Natural killer cell (primary cell): ENCODE measurements at regions not wholly inside any gene's neighbourhood (a gene's known extent, or its start where the extent isn't known, plus 50 kb on each side); places are given as distances from the start of the nearest gene placed in this dataset.

Source experiments
- ATAC-seq, 3 donors: fragments of 150-1000 bp in 2 of 3; fragments of 200-7000 bp in 1 of 3; cut with Tn5 transposase; 1 replicate in 1 of 3; 2 replicates in 2 of 3; pipeline ENCODE4 v1.10.0; 2021; ENCODE audit warnings: mild to moderate bottlenecking in 2 of 3, moderate library complexity in 2 of 3
- DNase-seq, 2 donors: peaks; one replicate each; pipeline versions ENCODE4 v3.0.0 to v3.0.0-alpha.2; 2013 to 2021; ENCODE audit warnings: mixed read lengths in 1 of 2
- H3K27ac ChIP-seq: one replicate; pipeline ENCODE4 v1.5.1; 2013; ENCODE audit warnings: mild to moderate bottlenecking, low read length
- H3K27me3 ChIP-seq: one replicate; pipeline ENCODE4 v1.6.1; 2013; ENCODE audit warnings: low read length; ENCODE audit not compliant: control insufficient read depth, insufficient read depth
- H3K36me3 ChIP-seq: one replicate; pipeline ENCODE4 v1.6.1; 2013; ENCODE audit warnings: low read length; ENCODE audit not compliant: control insufficient read depth, insufficient read depth
- H3K4me1 ChIP-seq: one replicate; pipeline ENCODE4 v1.6.1; 2013; ENCODE audit warnings: low read length; ENCODE audit not compliant: control insufficient read depth, insufficient read depth
- H3K4me3 ChIP-seq: one replicate; pipeline ENCODE4 v1.5.1; 2013; ENCODE audit warnings: low read length
- H3K9me3 ChIP-seq: one replicate; pipeline ENCODE4 v1.6.1; 2013; ENCODE audit warnings: low read length; ENCODE audit not compliant: control insufficient read depth, insufficient read depth
- H3K27ac Mint-ChIP-seq, 2 donors: one replicate each; pipeline ENCODE4 v1.8.0; 2022; ENCODE audit warnings: mild to moderate bottlenecking in 2 of 2, mixed read lengths in 2 of 2, moderate library complexity in 1 of 2
- H3K27me3 Mint-ChIP-seq, 2 donors: one replicate each; pipeline ENCODE4 v1.8.0; 2022; ENCODE audit warnings: low read depth in 2 of 2, mixed read lengths in 2 of 2
- H3K36me3 Mint-ChIP-seq: one replicate; pipeline ENCODE4 v1.8.0; 2022; ENCODE audit warnings: mixed read lengths
- H3K4me1 Mint-ChIP-seq, 2 donors: one replicate each; pipeline ENCODE4 v1.8.0; 2022; ENCODE audit warnings: mixed read lengths in 2 of 2
- H3K4me3 Mint-ChIP-seq: one replicate; pipeline ENCODE4 v1.8.0; 2022; ENCODE audit warnings: mild to moderate bottlenecking, moderate library complexity, mixed read lengths
- H3K9me3 Mint-ChIP-seq, 2 donors: one replicate each; pipeline ENCODE4 v1.8.0; 2022; ENCODE audit warnings: mixed read lengths in 2 of 2
- WGBS: methylation state at CpG from one replicate; pipeline ENCODE4 v1.1.7; 2013; ENCODE audit warnings: missing lambda C conversion rate; ENCODE audit not compliant: insufficient coverage; 5-methylcytosine and 5-hydroxymethylcytosine counted together
- intact Hi-C: fragments of 100-400 bp; cut with micrococcal nuclease; formaldehyde crosslinking; loops from one replicate; pipeline ENCODE4 v1.14.2; 2022
- TF ChIP-seq, protein P1 (sequence below): fragments of 200-600 bp; IDR thresholded peaks from one replicate; pipeline ENCODE4 v1.8.0; 2022; ENCODE audit warnings: antibody characterized with exemption

DNA sequence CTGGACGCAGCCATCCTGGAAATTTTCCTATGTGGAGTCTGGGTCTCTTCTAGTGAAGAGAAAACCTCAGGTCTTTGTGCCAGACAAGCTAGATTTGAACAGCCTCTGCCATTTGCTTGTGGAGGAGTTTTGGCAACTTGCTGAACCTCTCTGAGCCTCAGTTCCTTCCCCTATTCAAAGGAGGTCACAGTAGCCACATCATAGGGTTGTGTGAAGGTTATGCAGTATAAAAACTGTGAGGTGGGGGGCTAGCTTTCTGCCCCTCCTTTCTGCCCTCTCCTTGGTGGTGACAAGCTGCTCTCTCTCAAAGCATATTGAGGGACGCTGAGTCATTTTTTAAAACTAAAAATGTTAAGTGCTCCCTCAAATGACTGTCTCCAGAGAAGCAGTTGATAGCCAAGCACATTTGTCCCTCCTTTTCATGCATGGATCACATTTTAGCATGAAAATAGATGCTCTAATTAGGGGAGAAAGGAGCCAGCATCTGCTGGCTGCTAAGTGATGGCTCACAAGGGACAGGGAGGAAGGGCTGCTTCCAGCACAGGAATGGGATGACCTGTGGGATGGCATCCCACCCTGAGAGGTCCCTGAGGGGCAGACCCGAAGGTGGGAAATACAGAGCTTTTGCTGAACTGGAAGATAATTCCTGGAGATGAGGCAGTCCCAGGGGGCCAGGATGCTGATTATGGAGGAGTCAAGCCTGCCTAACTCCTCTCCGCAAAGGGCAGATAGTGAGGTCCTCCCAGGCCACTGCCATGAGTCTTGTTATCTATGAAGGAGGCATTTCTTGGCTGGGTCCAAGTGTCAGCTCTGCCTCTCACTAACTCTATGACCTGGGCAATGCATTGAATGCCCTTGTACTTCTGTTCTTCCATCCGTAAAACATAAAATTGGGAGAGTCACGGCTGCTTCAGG lies 218.8 kb downstream of the RAB11FIP4 start:
- Mint-ChIP-seq H3K27me3 (peaks cover 0 to 3% of the 10 kb centered on the region in 2 donors), H3K9me3 (no peaks in the 10 kb centered on the region), H3K36me3 (no peaks in the 10 kb centered on the region), H3K4me3 (no peak overlapping the region), H3K27ac (no peak overlapping the region), H3K4me1 (no peaks in the 10 kb centered on the region)
- intact Hi-C loops = no loop called here
- TF ChIP-seq, protein P1, sequence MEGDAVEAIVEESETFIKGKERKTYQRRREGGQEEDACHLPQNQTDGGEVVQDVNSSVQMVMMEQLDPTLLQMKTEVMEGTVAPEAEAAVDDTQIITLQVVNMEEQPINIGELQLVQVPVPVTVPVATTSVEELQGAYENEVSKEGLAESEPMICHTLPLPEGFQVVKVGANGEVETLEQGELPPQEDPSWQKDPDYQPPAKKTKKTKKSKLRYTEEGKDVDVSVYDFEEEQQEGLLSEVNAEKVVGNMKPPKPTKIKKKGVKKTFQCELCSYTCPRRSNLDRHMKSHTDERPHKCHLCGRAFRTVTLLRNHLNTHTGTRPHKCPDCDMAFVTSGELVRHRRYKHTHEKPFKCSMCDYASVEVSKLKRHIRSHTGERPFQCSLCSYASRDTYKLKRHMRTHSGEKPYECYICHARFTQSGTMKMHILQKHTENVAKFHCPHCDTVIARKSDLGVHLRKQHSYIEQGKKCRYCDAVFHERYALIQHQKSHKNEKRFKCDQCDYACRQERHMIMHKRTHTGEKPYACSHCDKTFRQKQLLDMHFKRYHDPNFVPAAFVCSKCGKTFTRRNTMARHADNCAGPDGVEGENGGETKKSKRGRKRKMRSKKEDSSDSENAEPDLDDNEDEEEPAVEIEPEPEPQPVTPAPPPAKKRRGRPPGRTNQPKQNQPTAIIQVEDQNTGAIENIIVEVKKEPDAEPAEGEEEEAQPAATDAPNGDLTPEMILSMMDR = no peak
- ATAC-seq (no peak), DNase-seq (no peak)
- H3K36me3 ChIP-seq = no peaks in the 10 kb centered on the region
- 76% methylated on average over 6 of the region's 6 CpGs for WGBS
- H3K27me3 ChIP-seq = no peaks in the 10 kb centered on the region
- H3K4me1 ChIP-seq = no peaks in the 10 kb centered on the region
- no peak overlapping the region for H3K27ac ChIP-seq
- H3K4me3 ChIP-seq = no peak overlapping the region
- no peaks in the 10 kb centered on the region for H3K9me3 ChIP-seq

DNA sequence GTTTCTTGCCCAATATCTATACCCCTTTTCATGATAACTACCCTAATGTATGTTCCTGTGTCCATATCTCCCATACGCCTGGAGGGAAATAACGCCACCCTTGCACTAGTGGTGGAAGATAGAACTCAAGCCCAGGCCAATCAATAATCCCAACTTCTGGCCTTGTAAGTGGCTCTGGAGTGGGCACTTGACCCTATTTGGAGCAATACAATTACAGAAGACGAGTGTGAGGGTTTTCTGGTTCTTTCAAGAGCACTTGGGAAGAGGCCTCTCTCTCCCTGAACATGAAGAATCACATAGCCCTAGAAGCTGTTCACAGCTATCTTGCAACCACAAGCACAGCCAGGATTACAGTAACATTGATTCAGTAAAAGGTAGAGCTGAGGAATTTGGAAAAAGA lies 217.9 kb downstream of the RAB11FIP4 start:
- H3K36me3 ChIP-seq = no peaks in the 10 kb centered on the region
- Mint-ChIP-seq H3K9me3 (no peaks in the 10 kb centered on the region), H3K4me1 (no peaks in the 10 kb centered on the region), H3K4me3 (no peak overlapping the region), H3K27me3 (peaks cover 0 to 3% of the 10 kb centered on the region in 2 donors), H3K27ac (no peak overlapping the region), H3K36me3 (no peaks in the 10 kb centered on the region)
- no peaks in the 10 kb centered on the region for H3K4me1 ChIP-seq
- no peak for ATAC-seq
- no peaks in the 10 kb centered on the region for H3K9me3 ChIP-seq
- no peaks in the 10 kb centered on the region for H3K27me3 ChIP-seq
- H3K4me3 ChIP-seq = no peak overlapping the region
- TF ChIP-seq, protein P1 = no peak
- DNase-seq = no peak
- WGBS = 96% methylated on average over 3 of the region's 3 CpGs
- no peak overlapping the region for H3K27ac ChIP-seq
- intact Hi-C loops = no loop called here

DNA sequence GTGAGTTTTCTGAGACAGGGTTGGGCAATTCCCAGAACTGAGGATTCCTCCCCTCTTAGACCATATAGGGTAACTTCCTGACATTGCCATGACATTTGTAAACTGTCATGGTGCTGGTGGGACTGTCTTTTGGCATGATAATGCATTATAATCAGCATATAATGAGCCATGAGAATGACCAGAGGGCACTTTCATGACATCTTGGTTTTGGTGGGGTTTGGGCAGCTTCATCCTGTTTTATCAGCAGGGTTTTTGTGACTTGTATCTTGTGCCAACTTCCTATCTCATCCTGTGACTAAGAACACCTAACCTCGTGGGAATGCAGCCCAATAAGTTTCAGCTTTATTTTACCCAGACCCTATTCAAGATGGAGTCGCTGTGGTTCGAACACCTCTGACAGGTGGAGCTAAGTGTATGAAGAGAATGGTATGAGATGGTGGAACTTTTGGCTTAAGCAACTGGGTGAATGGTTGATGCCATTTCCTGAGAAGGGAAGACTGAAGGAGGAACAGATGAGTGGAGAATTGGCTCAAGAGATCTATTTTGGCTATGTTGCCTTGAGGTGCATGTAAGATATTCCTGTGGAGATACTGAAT lies 217.3 kb downstream of the RAB11FIP4 start:
- Histone ChIP-seq H3K9me3 (no peaks in the 10 kb centered on the region), H3K36me3 (no peaks in the 10 kb centered on the region), H3K27ac (no peak overlapping the region), H3K4me3 (no peak overlapping the region), H3K4me1 (no peaks in the 10 kb centered on the region), H3K27me3 (no peaks in the 10 kb centered on the region)
- ATAC-seq (no peak), DNase-seq (no peak)
- intact Hi-C loops = no loop called here
- Mint-ChIP-seq H3K9me3 (no peaks in the 10 kb centered on the region), H3K36me3 (no peaks in the 10 kb centered on the region), H3K4me1 (no peaks in the 10 kb centered on the region), H3K27ac (no peak overlapping the region), H3K27me3 (peaks cover 0 to 3% of the 10 kb centered on the region in 2 donors), H3K4me3 (no peak overlapping the region)
- WGBS = 91% methylated on average over 3 of the region's 3 CpGs
- TF ChIP-seq, protein P1 = no peak
